Astrocyte (in vitro differentiated cells and primary cell): ENCODE measurements at regions not wholly inside any gene's neighbourhood (a gene's known extent, or its start where the extent isn't known, plus 50 kb on each side); places are given as distances from the start of the nearest gene placed in this dataset.

Source experiments
- DNase-seq: peaks from one replicate; pipeline ENCODE4 v3.0.0-alpha.2; 2010; ENCODE audit warnings: low read depth
- FAIRE-seq: peaks from 2 replicates; lab custom pipeline; 2011; peaks lifted over from hg19 to GRCh38; lab: Jason Lieb, UNC
- H2AFZ ChIP-seq: 2 replicates; pipeline ENCODE4 v1.6.0; 2012; ENCODE audit warnings: low read depth, low read length, inconsistent platforms
- H3K27ac ChIP-seq: 2 replicates; pipeline ENCODE4 v1.5.1; 2011; ENCODE audit warnings: low read depth, low read length, inconsistent platforms
- H3K27me3 ChIP-seq: 2 replicates; pipeline ENCODE4 v1.6.0; 2011; ENCODE audit warnings: low read length, inconsistent platforms; ENCODE audit not compliant: insufficient read depth
- H3K36me3 ChIP-seq: 2 replicates; pipeline ENCODE4 v1.5.1; 2011; ENCODE audit warnings: low read length, inconsistent platforms; ENCODE audit not compliant: insufficient read depth
- H3K4me1 ChIP-seq: 2 replicates; pipeline ENCODE4 v1.5.1; 2011; ENCODE audit warnings: low read length, inconsistent platforms; ENCODE audit not compliant: insufficient read depth
- H3K4me2 ChIP-seq: 2 replicates; pipeline ENCODE4 v1.6.0; 2012; ENCODE audit warnings: low read length, inconsistent platforms
- H3K4me3 ChIP-seq: 2 replicates; pipeline ENCODE4 v1.5.1; 2011; ENCODE audit warnings: low read depth, mild to moderate bottlenecking, low read length, inconsistent platforms; ENCODE audit not compliant: insufficient read depth
- H3K79me2 ChIP-seq: 2 replicates; pipeline ENCODE4 v1.6.0; 2012; ENCODE audit warnings: mild to moderate bottlenecking, low read length, inconsistent platforms; ENCODE audit not compliant: insufficient read depth
- H3K9ac ChIP-seq: 2 replicates; pipeline ENCODE4 v1.6.0; 2012; ENCODE audit warnings: mild to moderate bottlenecking, low read length, inconsistent platforms
- H3K9me3 ChIP-seq: 2 replicates; pipeline ENCODE4 v1.5.1; 2012; ENCODE audit warnings: low read depth, mild to moderate bottlenecking, low read length, inconsistent platforms; ENCODE audit not compliant: insufficient read depth
- H4K20me1 ChIP-seq: 2 replicates; pipeline ENCODE4 v1.6.0; 2012; ENCODE audit warnings: low read length, inconsistent platforms; ENCODE audit not compliant: insufficient read depth
- H3K27ac Mint-ChIP-seq: one replicate; pipeline ENCODE4 v1.8.0; 2021; ENCODE audit warnings: mild to moderate bottlenecking, mixed read lengths; ENCODE audit not compliant: unreplicated experiment
- H3K27me3 Mint-ChIP-seq: one replicate; pipeline ENCODE4 v1.8.0; 2021; ENCODE audit warnings: low read depth, mixed read lengths; ENCODE audit not compliant: unreplicated experiment
- H3K36me3 Mint-ChIP-seq: one replicate; pipeline ENCODE4 v1.8.0; 2021; ENCODE audit warnings: low read depth, mixed read lengths; ENCODE audit not compliant: unreplicated experiment
- H3K4me1 Mint-ChIP-seq: one replicate; pipeline ENCODE4 v1.8.0; 2021; ENCODE audit warnings: low read depth, mixed read lengths; ENCODE audit not compliant: unreplicated experiment
- H3K4me3 Mint-ChIP-seq: one replicate; pipeline ENCODE4 v1.8.0; 2021; ENCODE audit warnings: mild to moderate bottlenecking, moderate library complexity, mixed read lengths; ENCODE audit not compliant: unreplicated experiment
- H3K9me3 Mint-ChIP-seq: one replicate; pipeline ENCODE4 v1.8.0; 2021; ENCODE audit warnings: mild to moderate bottlenecking, mixed read lengths; ENCODE audit not compliant: unreplicated experiment
- CTCF ChIP-seq: IDR thresholded peaks from 2 replicates; pipeline ENCODE4 v1.5.1; 2011; ENCODE audit warnings: low read depth, mild to moderate bottlenecking, inconsistent platforms, low read length, moderate library complexity; ENCODE audit not compliant: insufficient read depth
- EZH2 ChIP-seq: IDR thresholded peaks from 2 replicates; pipeline ENCODE4 v1.6.1; 2012; ENCODE audit warnings: mild to moderate bottlenecking, low read length, inconsistent platforms; ENCODE audit not compliant: insufficient read depth

- peaks cover 6% of the 10 kb centered on the region for H3K4me1 Mint-ChIP-seq
- no peaks in the 10 kb centered on the region for H3K9me3 ChIP-seq
- H3K27me3 Mint-ChIP-seq: no peaks in the 10 kb centered on the region
- no peak for TF ChIP-seq CTCF
- TF ChIP-seq EZH2: no peak
- H3K27ac ChIP-seq: no peak overlapping the region
- no peaks in the 10 kb centered on the region for H3K4me1 ChIP-seq
- DNase-seq: no peak
- no peaks in the 10 kb centered on the region for H3K79me2 ChIP-seq
- H3K27ac Mint-ChIP-seq: no peak overlapping the region
- H3K4me3 Mint-ChIP-seq: no peak overlapping the region
- no peaks in the 10 kb centered on the region for H3K36me3 ChIP-seq
- no peak overlapping the region for H3K4me2 ChIP-seq
- no peaks in the 10 kb centered on the region for H3K27me3 ChIP-seq
- H3K9me3 Mint-ChIP-seq: no peaks in the 10 kb centered on the region
- H4K20me1 ChIP-seq: no peaks in the 10 kb centered on the region
- no peaks in the 10 kb centered on the region for H3K36me3 Mint-ChIP-seq
- no peak overlapping the region for H3K9ac ChIP-seq
- H3K4me3 ChIP-seq: no peak overlapping the region
- no peak overlapping the region for H2AFZ ChIP-seq
- no peak for FAIRE-seq
These were observed 106.3 kb upstream of the HMCN1 start for GRCh38 chr1:185627761-185628501.

- no peak overlapping the region for H3K4me3 ChIP-seq
These were observed 107.0 kb upstream of the HMCN1 start for GRCh38 chr1:185627171-185627570.

More at GRCh38 chr1:185627171-185627570, 107.0 kb upstream of the HMCN1 start:
- Histone ChIP-seq H3K9ac (no peak overlapping the region), H3K4me2 (no peak overlapping the region), H2AFZ (no peak overlapping the region), H3K27ac (no peak overlapping the region), H3K9me3 (no peaks in the 10 kb centered on the region), H3K36me3 (no peaks in the 10 kb centered on the region), H3K79me2 (no peaks in the 10 kb centered on the region), H4K20me1 (no peaks in the 10 kb centered on the region), H3K4me1 (no peaks in the 10 kb centered on the region), H3K27me3 (no peaks in the 10 kb centered on the region)
- H3K36me3 Mint-ChIP-seq: no peaks in the 10 kb centered on the region
- H3K27me3 Mint-ChIP-seq: no peaks in the 10 kb centered on the region
- TF ChIP-seq CTCF (no peak), EZH2 (no peak)
- H3K4me1 Mint-ChIP-seq: peaks cover 6% of the 10 kb centered on the region
- H3K9me3 Mint-ChIP-seq: no peaks in the 10 kb centered on the region
- H3K4me3 Mint-ChIP-seq: no peak overlapping the region
- no peak overlapping the region for H3K27ac Mint-ChIP-seq
- no peak for DNase-seq
- no peak for FAIRE-seq
